PC-3 (cell line): ENCODE measurements at regions not wholly inside any gene's neighbourhood (a gene's known extent, or its start where the extent isn't known, plus 50 kb on each side); places are given as distances from the start of the nearest gene placed in this dataset.
"Not testable (repeated sequence)": the region's sequence is repeated elsewhere in the genome, so short reads cannot be mapped to it uniquely, and the experiment has no call there.

Experiments used
- ATAC-seq: fragments of 200-7000 bp; cut with Tn5 transposase; 2 replicates; pipeline ENCODE4 v1.9.1; 2020; ENCODE audit warnings: mild to moderate bottlenecking, moderate library complexity
- BruUV-seq: library from RNA; stranded (reverse); fragments of 400-500 nt; replicated peaks from 2 replicates; lab custom pipeline; 2021; lab: Mats Ljungman, UMichigan
- CTCF ChIA-PET: fragments of 300-600 bp; sonication (Branson Sonifier 250); formaldehyde crosslinking; loops from one replicate; lab custom pipeline; 2022; ENCODE audit warnings: antibody characterized with exemption; lab: Charles Lee
- POLR2A ChIA-PET: fragments of 300-600 bp; sonication (Branson Sonifier 250); formaldehyde crosslinking; loops from one replicate; lab custom pipeline; 2022; ENCODE audit warnings: antibody characterized with exemption; ENCODE audit not compliant: unreplicated experiment; lab: Charles Lee
- DNase-seq: peaks from one replicate; pipeline ENCODE4 v3.0.0-alpha.2; 2015
- H2AFZ ChIP-seq: fragments of 300-600 bp; sonication (generic); 2 replicates; pipeline ENCODE4 v1.6.0; 2016; ENCODE audit warnings: antibody characterized with exemption, low read length
- H3F3A ChIP-seq: fragments of 300-600 bp; sonication (generic); one replicate; pipeline ENCODE4 v1.6.0; 2017; ENCODE audit warnings: antibody characterized with exemption, low read length, control low read depth, mild to moderate bottlenecking; ENCODE audit not compliant: unreplicated experiment
- H3K27ac ChIP-seq: fragments of 300-600 bp; sonication (generic); 2 replicates; pipeline ENCODE4 v1.5.1; 2016; ENCODE audit warnings: mild to moderate bottlenecking, low read length
- H3K27me3 ChIP-seq: fragments of 300-600 bp; sonication (generic); 2 replicates; pipeline ENCODE4 v1.6.1; 2016; ENCODE audit warnings: low read length, mixed read lengths
- H3K36me3 ChIP-seq: fragments of 300-600 bp; sonication (generic); 2 replicates; pipeline ENCODE4 v1.6.1; 2016; ENCODE audit warnings: low read depth, mixed run types, low read length, mixed read lengths
- H3K4me1 ChIP-seq: fragments of 300-600 bp; sonication (generic); 2 replicates; pipeline ENCODE4 v1.5.1; 2016; ENCODE audit warnings: low read length; ENCODE audit not compliant: insufficient read depth
- H3K4me2 ChIP-seq: fragments of 300-600 bp; sonication (generic); 2 replicates; pipeline ENCODE4 v1.6.0; 2016; ENCODE audit warnings: low read length
- H3K4me3 ChIP-seq: fragments of 300-600 bp; sonication (generic); 2 replicates; pipeline ENCODE4 v1.5.1; 2016; ENCODE audit warnings: mild to moderate bottlenecking, low read length, mixed read lengths
- H3K79me2 ChIP-seq: fragments of 300-600 bp; sonication (generic); 2 replicates; pipeline ENCODE4 v1.6.1; 2017; ENCODE audit warnings: low read length, mixed read lengths
- H3K9ac ChIP-seq: fragments of 300-600 bp; sonication (generic); 2 replicates; pipeline ENCODE4 v1.6.0; 2016; ENCODE audit warnings: mild to moderate bottlenecking, low read length
- H3K9me2 ChIP-seq: fragments of 300-600 bp; sonication (generic); replicated peaks from 2 replicates; pipeline ENCODE4 v1.6.1; 2016; ENCODE audit warnings: mixed run types, low read length, mixed read lengths
- H3K9me3 ChIP-seq: fragments of 300-600 bp; sonication (generic); 2 replicates; pipeline ENCODE4 v1.6.1; 2016; ENCODE audit warnings: low read length, mixed read lengths
- H4K20me1 ChIP-seq: fragments of 300-600 bp; sonication (generic); 2 replicates; pipeline ENCODE4 v1.6.1; 2016; ENCODE audit warnings: low read length, mixed read lengths
- CTCF ChIP-seq: fragments of 300-600 bp; sonication (generic); conservative IDR thresholded peaks from 2 replicates; pipeline ENCODE4 v1.5.1; 2017; ENCODE audit warnings: antibody characterized with exemption, low read depth, mild to moderate bottlenecking, low read length
- EZH2 ChIP-seq: fragments of 300-600 bp; sonication (generic); IDR thresholded peaks from one replicate; pipeline ENCODE4 v1.6.1; 2017; ENCODE audit warnings: antibody characterized with exemption, mild to moderate bottlenecking, low read length; ENCODE audit not compliant: unreplicated experiment
- EZH2phosphoT487 ChIP-seq: fragments of 300-600 bp; sonication (generic); IDR thresholded peaks from 2 replicates; pipeline ENCODE4 v1.6.1; 2018; ENCODE audit warnings: mild to moderate bottlenecking, antibody characterized with exemption, low read length, borderline replicate concordance
- intact Hi-C: fragments of 100-400 bp; cut with micrococcal nuclease; formaldehyde crosslinking; loops from 2 replicates; pipeline ENCODE4 v1.9.0; 2023

GRCh38 chr20:47440857-47441773 is 60.6 kb upstream of the NCOA3 start:
- TF ChIP-seq CTCF (no peak), EZH2 (no peak), EZH2phosphoT487 (no peak)
- CTCF ChIA-PET, result no interaction called here
- no peak overlapping the region for H3K4me2 ChIP-seq

GRCh38 chr20:47441774-47442150 is 59.9 kb upstream of the NCOA3 start:
- Histone ChIP-seq H3K4me1 (peaks cover 8% of the 10 kb centered on the region), H4K20me1 (no peaks in the 10 kb centered on the region), H3K9me2 (no peaks in the 10 kb centered on the region), H3K79me2 (no peaks in the 10 kb centered on the region), H3K9me3 (no peaks in the 10 kb centered on the region), H3K4me2 (no peak overlapping the region), H3K27me3 (no peaks in the 10 kb centered on the region), H3K9ac (no peak overlapping the region), H3K36me3 (no peaks in the 10 kb centered on the region), H3K27ac (no peak overlapping the region), H3K4me3 (no peak overlapping the region), H3F3A (no peaks in the 10 kb centered on the region), H2AFZ (no peak overlapping the region)
- TF ChIP-seq EZH2 (no peak), EZH2phosphoT487 (no peak), CTCF (no peak)
- DNase-seq (no peak), ATAC-seq (no peak)
- ChIA-PET CTCF (no interaction called here), POLR2A (no interaction called here)
- intact Hi-C loops, result no loop called here
- no TSS peak for BruUV-seq

More at GRCh38 chr20:47440857-47441773, 60.6 kb upstream of the NCOA3 start:
- no peaks in the 10 kb centered on the region for H4K20me1 ChIP-seq
- H3K9me3 ChIP-seq, result no peaks in the 10 kb centered on the region
- H3K9ac ChIP-seq, result no peak overlapping the region
- peak; percentile 45 for DNase-seq
- no peaks in the 10 kb centered on the region for H3K79me2 ChIP-seq
- H3K27ac ChIP-seq, result no peak overlapping the region
- no TSS peak for BruUV-seq
- H3F3A ChIP-seq, result no peaks in the 10 kb centered on the region
- no peaks in the 10 kb centered on the region for H3K27me3 ChIP-seq
- H3K4me1 ChIP-seq, result peaks cover 8% of the 10 kb centered on the region
- no peak overlapping the region for H3K4me3 ChIP-seq
- no peaks in the 10 kb centered on the region for H3K36me3 ChIP-seq
- POLR2A ChIA-PET, result no interaction called here
- intact Hi-C loops, result no loop called here
- no peak overlapping the region for H2AFZ ChIP-seq
- no peaks in the 10 kb centered on the region for H3K9me2 ChIP-seq
- no peak for ATAC-seq

- POLR2A ChIA-PET, CTCF ChIA-PET: not testable (repeated sequence)
Observed at GRCh38 chr20:47443060-47443459, 58.6 kb upstream of the NCOA3 start.

More at GRCh38 chr20:47443060-47443459, 58.6 kb upstream of the NCOA3 start:
- H3K4me2 ChIP-seq, H3K4me3 ChIP-seq, H4K20me1 ChIP-seq, H3K36me3 ChIP-seq, H3K27ac ChIP-seq, H3K79me2 ChIP-seq, ATAC-seq, H3F3A ChIP-seq, H3K9ac ChIP-seq, intact Hi-C loops, H2AFZ ChIP-seq, H3K4me1 ChIP-seq, H3K9me3 ChIP-seq, DNase-seq, H3K9me2 ChIP-seq, H3K27me3 ChIP-seq, BruUV-seq: not testable (repeated sequence)
